ENCODE measurements at regions not wholly inside any gene's neighbourhood (a gene's known extent, or its start where the extent isn't known, plus 50 kb on each side); places are given as distances from the start of the nearest gene placed in this dataset.
"Not testable (repeated sequence)": the region's sequence is repeated elsewhere in the genome, so short reads cannot be mapped to it uniquely, and the experiment has no call there.

GRCh38 chr16:54879681-54880080, 51.0 kb upstream of the IRX5 start:
- in situ Hi-C loops (cut with HindIII; ENCODE audit: low pct_unique_long_range_greater_than_20kb, low sequenced_read_pairs): no loop called here
- peak; percentile 4 for DNase-seq (ENCODE audit: low read depth)

DNA sequence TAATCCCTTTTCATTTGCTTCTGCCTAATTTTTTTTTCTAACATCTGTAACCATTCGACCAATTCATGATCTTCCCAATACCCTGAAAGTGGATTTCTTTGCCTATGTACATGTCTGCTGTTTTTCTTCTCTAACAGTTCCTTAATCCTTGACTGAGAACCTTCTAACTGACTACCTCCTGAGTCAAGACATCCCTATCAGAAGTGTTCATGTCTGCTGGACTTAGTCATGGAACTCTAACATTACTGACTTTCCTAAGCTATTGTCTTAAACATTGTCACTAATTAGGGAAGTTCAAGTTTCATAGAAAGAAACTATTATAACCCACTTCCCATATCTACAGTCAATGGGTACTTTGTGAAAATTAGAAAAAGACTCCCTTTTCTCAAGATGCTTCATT, 52.4 kb upstream of the IRX5 start:
- DNase-seq (ENCODE audit: low read depth): no peak
- in situ Hi-C loops (cut with HindIII; ENCODE audit: low pct_unique_long_range_greater_than_20kb, low sequenced_read_pairs): no loop called here

- in situ Hi-C loops (cut with HindIII; ENCODE audit: low pct_unique_long_range_greater_than_20kb, low sequenced_read_pairs): no loop called here
- no peak for DNase-seq (ENCODE audit: low read depth)
Measured at GRCh38 chr16:54875443-54875842, 55.2 kb upstream of the IRX5 start.

DNA sequence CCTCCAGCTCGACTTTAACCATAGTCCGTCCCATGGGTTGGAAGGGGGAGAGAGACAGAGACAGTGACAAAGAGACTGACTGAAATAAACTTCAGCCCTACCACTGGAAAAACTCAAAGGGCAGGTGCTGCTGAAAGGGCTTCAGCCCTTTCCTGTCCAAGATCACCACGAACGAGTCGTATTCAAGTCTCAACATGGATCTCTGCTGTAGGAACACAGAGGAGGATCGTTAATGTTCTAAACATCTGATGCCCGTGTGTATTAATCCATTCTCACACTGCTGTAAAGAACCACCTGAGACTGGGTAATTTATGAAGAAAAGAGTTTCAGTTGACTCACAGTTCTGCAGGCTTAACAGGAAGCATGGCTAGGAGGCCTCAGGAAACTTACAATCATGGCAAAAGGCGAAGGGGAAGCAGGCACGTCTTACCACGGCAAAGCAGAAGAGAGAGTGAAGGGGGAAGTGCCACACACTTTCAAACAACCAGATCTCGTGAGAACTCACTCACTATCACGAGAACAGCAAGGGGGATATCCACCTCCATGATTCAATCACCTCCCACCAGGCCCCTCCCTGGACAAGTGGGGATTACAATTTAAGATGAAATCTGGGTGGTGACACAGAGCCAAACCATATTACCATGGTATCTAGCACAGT, 56.8 kb upstream of the IRX5 start:
- DNase-seq (ENCODE audit: low read depth); in situ Hi-C loops (cut with HindIII; ENCODE audit: low pct_unique_long_range_greater_than_20kb, low sequenced_read_pairs): not testable (repeated sequence)

GRCh38 chr16:54873071-54873470, 57.6 kb upstream of the IRX5 start:
- in situ Hi-C loops (cut with HindIII; ENCODE audit: low pct_unique_long_range_greater_than_20kb, low sequenced_read_pairs): no loop called here
- no peak for DNase-seq (ENCODE audit: low read depth)

- in situ Hi-C loops (cut with HindIII; ENCODE audit: low pct_unique_long_range_greater_than_20kb, low sequenced_read_pairs): no loop called here
- no peak for DNase-seq (ENCODE audit: low read depth)
Measured at GRCh38 chr16:54870151-54870550, 60.5 kb upstream of the IRX5 start.

DNA sequence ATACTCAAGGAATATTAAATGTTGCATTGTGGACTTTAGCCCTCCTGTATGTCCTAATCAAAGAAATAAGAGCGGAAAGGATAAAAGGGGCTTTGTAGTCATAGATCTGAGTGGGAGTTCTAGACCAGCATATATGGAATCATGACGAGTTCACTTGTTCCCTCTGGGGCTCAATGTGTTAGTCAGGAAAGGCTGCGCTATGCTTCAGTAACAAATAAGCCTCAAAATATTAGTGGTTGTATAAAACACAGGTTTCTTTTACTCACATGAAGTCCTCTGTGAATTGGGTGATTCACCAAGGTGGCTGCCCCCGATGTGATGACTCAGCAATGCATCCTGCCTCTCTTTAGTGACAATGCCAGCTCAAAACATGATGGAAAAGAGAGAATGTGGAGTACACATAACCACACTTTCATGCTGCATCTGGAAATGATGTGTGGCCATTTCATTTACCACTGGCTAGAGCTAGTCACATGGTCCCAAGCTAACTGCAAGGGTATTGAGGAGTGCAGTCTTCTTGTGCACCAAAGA, 63.3 kb upstream of the IRX5 start:
- in situ Hi-C loops (cut with HindIII; ENCODE audit: low pct_unique_long_range_greater_than_20kb, low sequenced_read_pairs): no loop called here
- no peak for DNase-seq (ENCODE audit: low read depth)

DNA sequence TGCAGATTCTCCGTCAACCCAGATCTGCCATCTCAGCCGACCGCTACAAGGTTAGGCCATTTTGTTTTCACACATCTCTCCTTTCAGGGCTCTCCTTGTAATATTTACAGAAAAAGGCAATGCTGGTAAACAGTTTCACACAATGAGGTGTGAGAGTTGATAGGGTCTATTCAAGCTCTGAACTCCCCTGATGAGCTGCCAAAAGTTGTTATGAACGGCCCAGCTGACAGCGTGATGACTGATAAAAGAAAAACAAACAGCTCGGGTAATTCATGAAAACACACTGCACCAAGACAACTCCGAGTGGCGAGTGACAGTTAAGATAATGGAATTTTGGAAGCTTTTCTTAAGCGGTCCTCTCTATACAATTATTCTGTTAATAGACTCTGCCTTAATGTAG, 68.1 kb upstream of the IRX5 start:
- no peak for DNase-seq (ENCODE audit: low read depth)

DNA sequence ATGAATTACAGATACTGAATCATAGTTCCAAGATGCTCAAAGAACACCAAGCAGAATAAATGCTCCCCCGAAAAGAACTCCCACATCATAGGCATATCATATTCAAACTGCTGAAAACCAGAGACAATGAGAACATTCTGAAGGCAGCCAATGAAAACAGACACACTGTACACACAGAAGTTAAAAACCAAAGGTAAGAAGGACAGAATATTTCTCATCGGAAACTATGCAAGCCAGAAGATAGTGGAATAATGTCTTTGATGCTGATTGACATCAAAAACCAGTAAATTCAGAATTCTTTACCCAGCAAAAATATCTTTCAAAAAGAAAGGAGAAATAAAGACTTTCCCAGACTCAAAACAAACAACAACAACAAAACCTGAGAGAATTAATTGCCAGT, 73.8 kb upstream of the IRX5 start:
- in situ Hi-C loops (cut with HindIII; ENCODE audit: low pct_unique_long_range_greater_than_20kb, low sequenced_read_pairs): no loop called here
- no peak for DNase-seq (ENCODE audit: low read depth)

More for the DNA sequence above, 68.1 kb upstream of the IRX5 start:
- in situ Hi-C loops (cut with HindIII; ENCODE audit: low pct_unique_long_range_greater_than_20kb, low sequenced_read_pairs): no loop called here

DNA sequence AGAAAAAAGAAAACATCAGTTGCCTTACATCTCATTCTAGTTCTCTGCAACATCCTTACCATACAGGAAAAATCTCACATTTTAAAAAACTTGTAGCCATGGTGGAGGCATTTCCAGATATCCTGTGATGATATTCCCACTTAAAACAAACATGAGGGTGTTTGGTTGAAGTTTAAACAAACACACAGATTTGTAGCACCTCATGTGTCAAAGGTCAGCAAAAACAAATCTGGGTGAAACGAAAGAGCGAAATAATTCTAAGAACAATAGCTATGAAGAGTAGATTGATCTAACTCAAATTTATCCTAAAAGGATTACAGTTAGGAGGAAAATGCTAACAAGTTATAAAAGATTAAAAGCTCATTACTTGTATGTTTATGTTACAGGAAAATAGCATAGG, 83.1 kb upstream of the IRX5 start:
- DNase-seq (ENCODE audit: low read depth): no peak
- in situ Hi-C loops (cut with HindIII; ENCODE audit: low pct_unique_long_range_greater_than_20kb, low sequenced_read_pairs): no loop called here

- DNase-seq (ENCODE audit: low read depth): peak; percentile 74
- in situ Hi-C loops (cut with HindIII; ENCODE audit: low pct_unique_long_range_greater_than_20kb, low sequenced_read_pairs): no loop called here
Measured at GRCh38 chr16:54847207-54847606, 83.5 kb upstream of the IRX5 start.

DNA sequence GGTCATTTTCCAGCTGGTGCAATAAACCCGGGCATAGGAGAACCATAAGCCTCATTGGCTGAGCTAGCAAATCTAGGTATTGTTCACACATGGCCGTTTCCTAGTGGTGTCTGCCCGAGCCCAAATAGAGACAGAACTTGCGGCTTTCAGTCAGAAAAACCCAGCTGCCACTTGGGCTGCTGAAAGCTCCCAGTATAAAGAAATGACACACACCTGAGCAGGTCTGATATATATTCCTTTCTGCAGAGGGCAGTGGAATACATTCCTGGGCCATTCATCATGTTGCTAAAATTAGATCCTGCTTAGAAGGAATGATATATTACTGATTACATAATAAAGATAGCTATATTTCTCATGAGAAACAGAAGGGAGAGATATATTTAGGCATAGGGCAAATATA, 83.9 kb upstream of the IRX5 start:
- DNase-seq (ENCODE audit: low read depth): peak; percentile 58
- in situ Hi-C loops (cut with HindIII; ENCODE audit: low pct_unique_long_range_greater_than_20kb, low sequenced_read_pairs): no loop called here

- DNase-seq (ENCODE audit: low read depth): no peak
- in situ Hi-C loops (cut with HindIII; ENCODE audit: low pct_unique_long_range_greater_than_20kb, low sequenced_read_pairs): no loop called here
Measured at GRCh38 chr16:54843424-54843750, 87.3 kb upstream of the IRX5 start.

- DNase-seq (ENCODE audit: low read depth): no peak
- in situ Hi-C loops (cut with HindIII; ENCODE audit: low pct_unique_long_range_greater_than_20kb, low sequenced_read_pairs): no loop called here
Measured at GRCh38 chr16:54842743-54843423, 87.8 kb upstream of the IRX5 start.

DNA sequence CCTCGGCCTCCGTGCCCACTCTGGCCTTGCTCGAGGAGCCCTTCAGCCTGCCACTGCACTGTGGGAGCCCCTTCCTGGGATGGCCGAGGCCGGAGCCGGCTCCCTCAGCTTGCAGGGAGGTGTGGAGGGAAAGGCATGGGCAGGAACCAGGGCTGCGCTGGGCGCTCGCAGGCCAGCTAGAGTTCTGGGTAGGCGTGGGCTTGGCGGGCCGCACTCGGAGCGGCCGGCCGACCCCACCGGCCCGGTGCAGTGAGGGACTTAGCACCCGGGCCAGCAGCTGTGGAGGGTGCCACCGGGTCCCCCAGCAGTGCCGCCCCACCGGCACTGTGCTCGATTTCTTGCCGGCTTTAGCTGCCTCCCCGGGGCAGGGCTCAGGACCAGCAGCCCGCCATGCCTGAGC, 101.0 kb upstream of the IRX5 start:
- in situ Hi-C loops (cut with HindIII; ENCODE audit: low pct_unique_long_range_greater_than_20kb, low sequenced_read_pairs): no loop called here
- DNase-seq (ENCODE audit: low read depth): no peak

DNA sequence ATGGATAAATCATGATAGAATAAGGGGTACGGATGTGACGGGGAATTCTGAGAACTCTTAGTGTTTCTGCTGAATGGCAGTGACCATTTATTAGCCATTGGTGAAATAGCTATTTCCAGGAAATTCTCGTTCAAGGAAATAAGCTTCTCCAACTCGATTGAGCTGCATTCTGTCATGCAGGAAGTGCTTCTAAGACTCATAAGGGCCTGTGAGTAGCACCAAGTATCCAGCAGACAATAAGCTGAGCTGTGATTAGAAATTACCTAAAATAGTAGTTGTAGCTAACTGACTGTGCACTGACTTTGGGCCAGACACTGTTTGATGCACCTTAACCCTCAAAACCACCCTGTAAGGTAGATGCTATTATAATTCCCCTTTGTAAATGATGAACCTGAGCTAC, 107.8 kb upstream of the IRX5 start:
- in situ Hi-C loops (cut with HindIII; ENCODE audit: low pct_unique_long_range_greater_than_20kb, low sequenced_read_pairs): no loop called here
- no peak for DNase-seq (ENCODE audit: low read depth)

DNA sequence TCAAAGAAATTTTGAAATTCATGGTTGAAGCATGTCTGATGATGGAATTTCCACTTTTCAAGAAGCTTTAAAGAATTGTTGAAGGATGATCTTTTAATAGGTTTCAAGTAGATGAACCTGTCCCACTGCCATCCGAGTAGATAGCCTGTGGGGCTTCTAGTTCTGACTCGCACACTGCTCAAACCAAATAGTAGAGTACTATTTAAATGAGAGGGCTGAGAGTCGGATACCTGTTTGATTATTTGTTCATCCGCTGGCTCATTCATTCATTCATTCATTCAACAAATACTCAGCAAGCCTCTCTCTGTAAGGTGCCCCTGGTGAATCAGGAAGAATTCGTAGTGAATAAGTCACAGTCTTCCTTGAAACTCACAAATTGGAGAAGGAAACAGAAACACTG, 108.2 kb upstream of the IRX5 start:
- DNase-seq (ENCODE audit: low read depth): no peak
- in situ Hi-C loops (cut with HindIII; ENCODE audit: low pct_unique_long_range_greater_than_20kb, low sequenced_read_pairs): no loop called here

GRCh38 chr16:54821731-54822130, 108.9 kb upstream of the IRX5 start:
- in situ Hi-C loops (cut with HindIII; ENCODE audit: low pct_unique_long_range_greater_than_20kb, low sequenced_read_pairs): no loop called here
- DNase-seq (ENCODE audit: low read depth): no peak

GRCh38 chr16:54817940-54818574, 112.6 kb upstream of the IRX5 start:
- no peak for DNase-seq (ENCODE audit: low read depth)
- in situ Hi-C loops (cut with HindIII; ENCODE audit: low pct_unique_long_range_greater_than_20kb, low sequenced_read_pairs): no loop called here

DNA sequence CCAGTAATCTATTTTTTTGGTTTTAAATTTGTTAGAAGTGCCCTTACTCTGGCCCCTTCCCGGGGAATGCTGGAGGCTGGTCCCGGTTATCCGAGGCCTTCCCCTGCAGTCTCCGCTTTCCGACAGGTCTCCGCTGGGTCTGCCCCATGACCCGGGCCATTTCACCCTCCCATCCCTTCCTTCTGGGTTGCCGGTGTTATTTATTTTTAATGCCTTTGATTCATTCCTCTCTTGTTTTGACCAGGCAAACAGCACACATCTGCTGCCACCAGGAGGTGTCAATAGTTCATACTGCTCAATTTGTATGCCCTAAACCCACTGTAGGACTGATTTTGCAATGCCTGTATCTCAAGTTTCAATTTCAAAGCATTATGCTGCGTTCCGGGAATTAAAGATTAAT, 113.2 kb upstream of the IRX5 start:
- in situ Hi-C loops (cut with HindIII; ENCODE audit: low pct_unique_long_range_greater_than_20kb, low sequenced_read_pairs): no loop called here
- DNase-seq (ENCODE audit: low read depth): peak; percentile 0

Measured in Caki2 (cell line).